Head of caudate nucleus (tissue), 42 donors: ENCODE measurements at regions not wholly inside any gene's neighbourhood (a gene's known extent, or its start where the extent isn't known, plus 50 kb on each side); places are given as distances from the start of the nearest gene placed in this dataset.
"Not testable (repeated sequence)": the region's sequence is repeated elsewhere in the genome, so short reads cannot be mapped to it uniquely, and the experiment has no call there.

Source experiments
- DNase-seq, 42 donors: peaks; one replicate each; pipeline versions ENCODE4 v3.0.0 to v3.0.0-alpha.2; 2020 to 2021; ENCODE audit warnings: mixed read lengths in 7 of 42
- intact Hi-C: fragments of 100-400 bp; cut with DNase I; formaldehyde crosslinking; loops from one replicate; pipeline ENCODE4 v1.15.0; 2022

GRCh38 chrX:91500499-91500898, 65.9 kb downstream of the PABPC5 start:
- peak in 7 of 42 donors; percentile 1 to 23 (median 7) for DNase-seq
- intact Hi-C loops, result not testable (repeated sequence)

GRCh38 chrX:91530209-91530608, 95.6 kb downstream of the PABPC5 start:
- intact Hi-C loops, DNase-seq: not testable (repeated sequence)

GRCh38 chrX:91563127-91563526, 128.5 kb downstream of the PABPC5 start:
- intact Hi-C loops, result not testable (repeated sequence)
- peak in 2 of 42 donors; percentile 13 to 36 for DNase-seq
